Prostate gland (tissue), 2 donors: ENCODE measurements at regions not wholly inside any gene's neighbourhood (a gene's known extent, or its start where the extent isn't known, plus 50 kb on each side); places are given as distances from the start of the nearest gene placed in this dataset.

Source experiments
- CTCF ChIP-seq, 4 experiments: fragments of 200-600 bp in 2 of 4; fragments of 450-650 bp in 2 of 4; sonication (generic) in 2 of 4; IDR thresholded peaks; 1 replicate in 3 of 4; 2 replicates in 1 of 4; pipeline ENCODE4 v1.5.1; 2016 to 2019; ENCODE audit warnings: antibody characterized with exemption in 4 of 4, mild to moderate bottlenecking in 2 of 4, moderate library complexity in 2 of 4
- POLR2A ChIP-seq: fragments of 450-650 bp; IDR thresholded peaks from one replicate; pipeline ENCODE4 v1.6.1; 2016; ENCODE audit warnings: antibody characterized with exemption, mild to moderate bottlenecking
- POLR2AphosphoS5 ChIP-seq: sonication (generic); formaldehyde crosslinking; IDR thresholded peaks from one replicate; pipeline ENCODE4 v1.6.1; 2017; ENCODE audit warnings: antibody characterized with exemption

DNA sequence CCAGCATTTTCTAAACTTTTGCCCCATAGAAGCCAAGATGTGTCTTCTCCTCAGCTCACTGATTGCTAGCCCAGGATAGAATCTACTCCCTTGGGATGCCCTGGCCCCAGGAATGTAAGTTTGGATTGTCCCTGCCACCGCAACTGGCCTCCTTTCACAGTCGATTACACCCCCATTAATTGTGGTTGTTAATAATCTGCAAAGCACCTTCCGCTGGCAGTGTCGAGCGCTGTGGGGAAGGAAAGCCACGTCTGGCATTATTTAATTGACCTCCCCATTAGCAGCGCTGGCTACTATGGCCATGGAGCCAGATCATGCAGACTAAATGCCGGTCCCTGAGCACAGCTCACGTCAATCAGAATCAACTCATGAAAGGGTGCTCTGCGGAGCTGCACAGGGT is 597.3 kb upstream of the PLXNA2 start:
- TF ChIP-seq CTCF (IDR thresholded peaks at IDR 0.05) (no peak), POLR2A (no peak), POLR2AphosphoS5 (no peak)
